ENCODE measurements at regions not wholly inside any gene's neighbourhood (a gene's known extent, or its start where the extent isn't known, plus 50 kb on each side); places are given as distances from the start of the nearest gene placed in this dataset.
A peak's percentile ranks its signal among the peaks of the same experiment; 100 is the strongest.

- H3K36me3 Mint-ChIP-seq, result peaks cover 1% of the 10 kb centered on the region
- peak overlapping the region; percentile 97 for H3K27ac Mint-ChIP-seq
- DNase-seq, result peak; percentile 46
- H3K4me3 Mint-ChIP-seq, result peak overlapping the region; percentile 47
- H3K4me1 Mint-ChIP-seq, result peaks cover 57% of the 10 kb centered on the region
- no peaks in the 10 kb centered on the region for H3K27me3 Mint-ChIP-seq
- H3K9me3 Mint-ChIP-seq, result peaks cover 1% of the 10 kb centered on the region
Measured at GRCh38 chr20:53706466-53707370, 113.1 kb upstream of the ZNF217 start.

- H3K4me3 Mint-ChIP-seq, result peak overlapping the region; percentile 47
- H3K36me3 Mint-ChIP-seq, result peaks cover 1% of the 10 kb centered on the region
- H3K9me3 Mint-ChIP-seq, result peaks cover 1% of the 10 kb centered on the region
- peak overlapping the region; percentile 97 for H3K27ac Mint-ChIP-seq
- DNase-seq, result no peak
- H3K4me1 Mint-ChIP-seq, result peaks cover 55% of the 10 kb centered on the region
- H3K27me3 Mint-ChIP-seq, result no peaks in the 10 kb centered on the region
Measured at GRCh38 chr20:53706008-53706465, 112.4 kb upstream of the ZNF217 start.

DNA sequence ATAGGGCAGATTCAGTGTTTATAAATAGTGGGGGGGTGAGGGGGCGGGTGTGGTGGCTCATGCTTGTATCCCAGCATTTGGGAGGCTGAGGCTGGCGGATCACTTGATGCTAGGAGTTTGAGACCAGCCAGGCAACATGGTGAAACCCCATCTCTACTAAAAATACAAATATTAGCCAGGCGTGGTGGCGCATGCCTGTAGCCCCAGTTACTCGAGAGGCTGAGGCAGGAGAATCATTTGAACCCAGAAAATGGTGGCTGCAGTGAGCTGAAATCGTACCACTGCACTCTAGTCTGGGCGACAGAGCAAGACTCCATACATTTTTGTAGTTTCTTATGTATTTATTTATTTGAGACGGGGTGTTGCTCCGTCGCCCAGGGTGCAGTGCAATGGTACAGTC is 109.0 kb upstream of the ZNF217 start:
- DNase-seq, result no peak
- no peak overlapping the region for H3K27ac Mint-ChIP-seq
- H3K36me3 Mint-ChIP-seq, result peaks cover 5% of the 10 kb centered on the region
- H3K9me3 Mint-ChIP-seq, result no peaks in the 10 kb centered on the region
- H3K4me1 Mint-ChIP-seq, result peaks cover 41% of the 10 kb centered on the region
- no peaks in the 10 kb centered on the region for H3K27me3 Mint-ChIP-seq
- no peak overlapping the region for H3K4me3 Mint-ChIP-seq

GRCh38 chr20:53699906-53700305 is 106.3 kb upstream of the ZNF217 start:
- Mint-ChIP-seq H3K4me3 (no peak overlapping the region), H3K9me3 (no peaks in the 10 kb centered on the region), H3K27me3 (no peaks in the 10 kb centered on the region), H3K27ac (no peak overlapping the region), H3K36me3 (peaks cover 5% of the 10 kb centered on the region), H3K4me1 (peaks cover 24% of the 10 kb centered on the region)
- no peak for DNase-seq

GRCh38 chr20:53699085-53699674 is 105.5 kb upstream of the ZNF217 start:
- H3K4me1 Mint-ChIP-seq, result peaks cover 22% of the 10 kb centered on the region
- no peak for DNase-seq
- H3K36me3 Mint-ChIP-seq, result peaks cover 5% of the 10 kb centered on the region
- H3K27me3 Mint-ChIP-seq, result no peaks in the 10 kb centered on the region
- no peak overlapping the region for H3K27ac Mint-ChIP-seq
- no peaks in the 10 kb centered on the region for H3K9me3 Mint-ChIP-seq
- H3K4me3 Mint-ChIP-seq, result no peak overlapping the region

- H3K4me1 Mint-ChIP-seq, result peaks cover 25% of the 10 kb centered on the region
- H3K9me3 Mint-ChIP-seq, result no peaks in the 10 kb centered on the region
- H3K27me3 Mint-ChIP-seq, result no peaks in the 10 kb centered on the region
- no peak for DNase-seq
- no peak overlapping the region for H3K27ac Mint-ChIP-seq
- H3K36me3 Mint-ChIP-seq, result peaks cover 5% of the 10 kb centered on the region
- no peak overlapping the region for H3K4me3 Mint-ChIP-seq
Measured at GRCh38 chr20:53698371-53698978, 104.8 kb upstream of the ZNF217 start.

- no peak for DNase-seq
- Mint-ChIP-seq H3K4me1 (peaks cover 38% of the 10 kb centered on the region), H3K36me3 (peaks cover 5% of the 10 kb centered on the region), H3K9me3 (no peaks in the 10 kb centered on the region), H3K4me3 (no peak overlapping the region), H3K27ac (no peak overlapping the region), H3K27me3 (no peaks in the 10 kb centered on the region)
Measured at GRCh38 chr20:53695797-53696527, 102.3 kb upstream of the ZNF217 start.

GRCh38 chr20:53693262-53693871 is 99.7 kb upstream of the ZNF217 start:
- DNase-seq, result no peak
- Mint-ChIP-seq H3K36me3 (no peaks in the 10 kb centered on the region), H3K27ac (peak overlapping the region; percentile 76), H3K27me3 (no peaks in the 10 kb centered on the region), H3K4me1 (peaks cover 33% of the 10 kb centered on the region), H3K4me3 (peak overlapping the region; percentile 45), H3K9me3 (no peaks in the 10 kb centered on the region)

GRCh38 chr20:53692465-53693067 is 98.9 kb upstream of the ZNF217 start:
- no peak for DNase-seq
- Mint-ChIP-seq H3K27me3 (no peaks in the 10 kb centered on the region), H3K4me3 (peak overlapping the region; percentile 47), H3K27ac (peak overlapping the region; percentile 76), H3K36me3 (no peaks in the 10 kb centered on the region), H3K9me3 (no peaks in the 10 kb centered on the region), H3K4me1 (peaks cover 39% of the 10 kb centered on the region)

GRCh38 chr20:53691811-53692192 is 98.2 kb upstream of the ZNF217 start:
- no peak overlapping the region for H3K27ac Mint-ChIP-seq

GRCh38 chr20:53691060-53691810 is 97.6 kb upstream of the ZNF217 start:
- no peak overlapping the region for H3K27ac Mint-ChIP-seq
- no peak for DNase-seq
- no peaks in the 10 kb centered on the region for H3K27me3 Mint-ChIP-seq
- peaks cover 43% of the 10 kb centered on the region for H3K4me1 Mint-ChIP-seq
- no peaks in the 10 kb centered on the region for H3K9me3 Mint-ChIP-seq
- H3K36me3 Mint-ChIP-seq, result no peaks in the 10 kb centered on the region
- H3K4me3 Mint-ChIP-seq, result no peak overlapping the region

More at GRCh38 chr20:53691811-53692192, 98.2 kb upstream of the ZNF217 start:
- Mint-ChIP-seq H3K9me3 (no peaks in the 10 kb centered on the region), H3K27me3 (no peaks in the 10 kb centered on the region), H3K36me3 (no peaks in the 10 kb centered on the region), H3K4me1 (peaks cover 42% of the 10 kb centered on the region), H3K4me3 (no peak overlapping the region)
- DNase-seq, result no peak

DNA sequence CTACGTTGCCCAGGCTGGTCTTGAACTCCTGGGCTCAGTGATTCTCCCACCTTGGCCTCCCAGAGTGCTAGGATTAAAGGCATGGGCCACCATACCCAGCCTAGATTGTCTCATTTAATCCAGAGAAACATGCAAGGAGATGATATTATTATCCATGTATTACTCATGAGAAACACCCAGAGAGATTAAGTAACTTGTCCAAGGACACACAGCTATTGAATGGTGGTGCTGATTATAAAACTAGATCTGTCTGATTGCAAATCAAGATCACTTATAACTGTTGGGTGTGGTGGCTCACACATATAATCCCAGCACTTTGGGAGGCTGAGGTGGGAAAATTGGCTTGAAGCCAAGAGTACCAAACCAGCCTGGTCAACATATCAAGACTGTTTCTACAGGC is 94.4 kb upstream of the ZNF217 start:
- H3K36me3 Mint-ChIP-seq, result no peaks in the 10 kb centered on the region
- peaks cover 44% of the 10 kb centered on the region for H3K4me1 Mint-ChIP-seq
- no peaks in the 10 kb centered on the region for H3K9me3 Mint-ChIP-seq
- no peaks in the 10 kb centered on the region for H3K27me3 Mint-ChIP-seq
- no peak overlapping the region for H3K4me3 Mint-ChIP-seq
- no peak for DNase-seq
- H3K27ac Mint-ChIP-seq, result peak overlapping the region; percentile 29

DNA sequence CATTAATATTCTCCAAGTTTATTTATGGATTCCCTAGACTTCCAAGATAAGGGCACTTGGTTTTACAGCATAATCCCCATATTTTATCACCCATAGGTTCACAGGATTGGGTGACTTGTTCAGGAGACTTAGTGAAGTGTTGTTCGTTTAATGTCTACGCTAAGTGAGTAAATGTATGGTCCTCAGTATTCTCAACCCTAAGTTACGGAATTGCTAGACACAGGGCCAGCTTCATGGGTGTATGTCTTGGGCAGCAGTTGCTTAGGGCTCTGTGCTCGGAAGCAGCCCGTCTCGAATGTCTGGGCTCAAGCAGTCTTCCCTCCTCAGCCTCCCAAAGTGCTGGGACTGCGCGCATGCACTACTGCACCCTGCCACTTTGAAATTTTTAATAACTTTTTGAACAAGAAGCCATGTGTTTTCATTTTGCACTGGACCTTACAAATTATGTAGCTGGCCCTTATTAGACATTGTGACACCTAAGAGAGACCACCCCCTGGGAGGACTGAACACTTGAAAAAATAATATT is 91.5 kb upstream of the ZNF217 start:
- Mint-ChIP-seq H3K27ac (no peak overlapping the region), H3K4me3 (no peak overlapping the region), H3K36me3 (no peaks in the 10 kb centered on the region), H3K27me3 (no peaks in the 10 kb centered on the region), H3K4me1 (peaks cover 31% of the 10 kb centered on the region), H3K9me3 (no peaks in the 10 kb centered on the region)
- DNase-seq, result no peak
